Progenitor cell of endocrine pancreas (in vitro differentiated cells): ENCODE measurements at regions not wholly inside any gene's neighbourhood (a gene's known extent, or its start where the extent isn't known, plus 50 kb on each side); places are given as distances from the start of the nearest gene placed in this dataset.

Source experiments
- DNase-seq: peaks from one replicate; pipeline ENCODE4 v3.0.0; 2021; ENCODE audit warnings: low spot score; ENCODE audit not compliant: unreplicated experiment
- H3K27ac Mint-ChIP-seq: 2 replicates; pipeline ENCODE4 v1.8.0; 2021; ENCODE audit warnings: mild to moderate bottlenecking, moderate library complexity, mixed read lengths
- H3K27me3 Mint-ChIP-seq: 2 replicates; pipeline ENCODE4 v1.8.0; 2021; ENCODE audit warnings: mixed read lengths
- H3K36me3 Mint-ChIP-seq: 2 replicates; pipeline ENCODE4 v1.8.0; 2022; ENCODE audit warnings: mixed read lengths; ENCODE audit not compliant: insufficient read depth
- H3K4me1 Mint-ChIP-seq: 2 replicates; pipeline ENCODE4 v1.8.0; 2021; ENCODE audit warnings: low read depth, mixed read lengths
- H3K4me3 Mint-ChIP-seq: 2 replicates; pipeline ENCODE4 v1.8.0; 2021; ENCODE audit warnings: low read depth, mild to moderate bottlenecking, moderate library complexity, mixed read lengths
- H3K9me3 Mint-ChIP-seq: 2 replicates; pipeline ENCODE4 v1.8.0; 2021; ENCODE audit warnings: low read depth, mixed read lengths
- TF ChIP-seq, protein P1 (sequence below): fragments of 200-600 bp; sonication (generic); IDR thresholded peaks from one replicate; pipeline ENCODE4 v1.5.0; 2021; ENCODE audit warnings: antibody characterized with exemption, mild to moderate bottlenecking; ENCODE audit not compliant: unreplicated experiment

DNA sequence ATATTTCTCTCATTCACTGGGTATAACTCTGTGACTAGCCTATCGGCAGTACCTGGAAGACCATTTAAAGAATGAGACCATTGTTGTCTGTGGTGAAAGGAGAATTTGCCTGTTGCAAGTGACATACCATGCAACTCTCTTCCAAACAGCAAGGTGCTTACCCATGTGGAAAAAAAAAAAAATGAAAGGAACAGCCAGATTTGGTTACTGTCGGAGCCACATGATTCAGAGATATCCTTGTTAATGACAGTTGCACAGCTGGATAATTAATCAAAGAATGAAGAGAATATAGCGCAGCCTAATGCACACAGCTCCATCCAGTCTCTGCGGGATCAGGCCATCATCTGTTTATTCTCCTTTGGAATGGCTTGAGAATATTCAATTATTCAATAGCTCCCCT lies 141.8 kb downstream of the HRH4 start:
- no peaks in the 10 kb centered on the region for H3K9me3 Mint-ChIP-seq
- H3K36me3 Mint-ChIP-seq = no peaks in the 10 kb centered on the region
- no peak overlapping the region for H3K4me3 Mint-ChIP-seq
- TF ChIP-seq, protein P1, sequence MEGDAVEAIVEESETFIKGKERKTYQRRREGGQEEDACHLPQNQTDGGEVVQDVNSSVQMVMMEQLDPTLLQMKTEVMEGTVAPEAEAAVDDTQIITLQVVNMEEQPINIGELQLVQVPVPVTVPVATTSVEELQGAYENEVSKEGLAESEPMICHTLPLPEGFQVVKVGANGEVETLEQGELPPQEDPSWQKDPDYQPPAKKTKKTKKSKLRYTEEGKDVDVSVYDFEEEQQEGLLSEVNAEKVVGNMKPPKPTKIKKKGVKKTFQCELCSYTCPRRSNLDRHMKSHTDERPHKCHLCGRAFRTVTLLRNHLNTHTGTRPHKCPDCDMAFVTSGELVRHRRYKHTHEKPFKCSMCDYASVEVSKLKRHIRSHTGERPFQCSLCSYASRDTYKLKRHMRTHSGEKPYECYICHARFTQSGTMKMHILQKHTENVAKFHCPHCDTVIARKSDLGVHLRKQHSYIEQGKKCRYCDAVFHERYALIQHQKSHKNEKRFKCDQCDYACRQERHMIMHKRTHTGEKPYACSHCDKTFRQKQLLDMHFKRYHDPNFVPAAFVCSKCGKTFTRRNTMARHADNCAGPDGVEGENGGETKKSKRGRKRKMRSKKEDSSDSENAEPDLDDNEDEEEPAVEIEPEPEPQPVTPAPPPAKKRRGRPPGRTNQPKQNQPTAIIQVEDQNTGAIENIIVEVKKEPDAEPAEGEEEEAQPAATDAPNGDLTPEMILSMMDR = no peak
- DNase-seq = no peak
- H3K27me3 Mint-ChIP-seq = peaks cover 4% of the 10 kb centered on the region
- no peak overlapping the region for H3K27ac Mint-ChIP-seq
- H3K4me1 Mint-ChIP-seq = peaks cover 2% of the 10 kb centered on the region

DNA sequence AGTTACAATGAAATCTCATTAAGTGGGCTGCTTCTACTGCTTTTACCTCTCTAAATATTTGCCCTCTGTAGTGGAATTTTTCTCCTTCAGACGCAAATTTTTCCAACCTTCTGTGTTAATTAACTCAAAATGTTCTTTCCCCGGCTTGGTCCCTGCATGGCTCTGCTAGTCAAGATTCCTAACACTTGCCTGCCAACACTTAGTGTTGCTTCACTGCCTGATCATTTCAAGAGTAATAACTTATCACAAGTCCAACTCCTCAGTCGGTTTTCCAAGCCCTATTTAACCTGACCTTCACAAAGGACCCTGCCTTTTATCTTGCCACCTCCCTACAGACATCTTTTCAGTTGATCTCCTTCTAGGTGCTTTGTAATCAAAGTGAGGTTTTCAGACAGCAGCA lies 142.7 kb downstream of the HRH4 start:
- Mint-ChIP-seq H3K4me1 (peaks cover 2% of the 10 kb centered on the region), H3K27ac (no peak overlapping the region), H3K9me3 (no peaks in the 10 kb centered on the region), H3K27me3 (peaks cover 4% of the 10 kb centered on the region), H3K36me3 (no peaks in the 10 kb centered on the region), H3K4me3 (no peak overlapping the region)
- DNase-seq = no peak
- TF ChIP-seq, protein P1 = no peak

DNA sequence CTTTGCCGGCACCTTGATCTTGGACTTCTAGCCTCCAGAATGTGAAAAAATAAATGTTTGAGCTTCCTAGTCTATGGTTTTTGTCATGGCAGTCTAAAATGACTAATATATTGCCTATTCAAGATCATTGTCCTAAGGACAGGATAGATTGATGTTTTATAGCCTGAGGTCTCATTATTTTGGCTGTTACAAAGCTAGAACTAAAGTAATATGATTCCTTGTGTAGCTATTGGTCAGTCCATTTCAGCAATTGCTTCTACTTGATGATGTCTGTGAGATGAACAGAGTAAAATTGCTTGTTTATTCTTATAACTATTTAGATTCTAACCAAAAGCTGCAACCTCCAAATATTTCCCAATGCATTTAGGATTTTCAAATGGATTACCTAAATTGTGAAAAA lies 145.0 kb downstream of the HRH4 start:
- H3K36me3 Mint-ChIP-seq = no peaks in the 10 kb centered on the region
- no peaks in the 10 kb centered on the region for H3K9me3 Mint-ChIP-seq
- no peaks in the 10 kb centered on the region for H3K27me3 Mint-ChIP-seq
- DNase-seq = no peak
- no peak overlapping the region for H3K4me3 Mint-ChIP-seq
- TF ChIP-seq, protein P1 = no peak
- no peak overlapping the region for H3K27ac Mint-ChIP-seq
- H3K4me1 Mint-ChIP-seq = peaks cover 2% of the 10 kb centered on the region

DNA sequence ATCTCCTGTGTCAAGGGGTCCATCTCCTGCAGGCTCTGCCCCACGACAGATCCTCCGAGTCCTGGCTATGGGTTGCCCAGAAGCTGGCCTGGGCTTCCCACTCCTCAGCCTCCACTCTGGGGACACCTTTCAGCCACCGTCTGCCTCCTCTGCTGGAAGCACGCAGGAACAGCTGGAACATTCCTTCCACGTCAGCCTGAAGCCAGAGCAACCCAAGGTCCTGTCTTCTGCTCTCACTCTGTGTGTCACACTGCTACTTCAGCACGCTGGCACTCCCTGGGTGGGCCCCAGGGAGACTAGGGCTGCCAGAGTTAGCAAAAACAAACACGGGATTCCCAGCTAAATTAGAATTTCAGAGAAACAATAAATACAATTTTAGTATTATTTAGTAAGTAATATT lies 148.8 kb downstream of the HRH4 start:
- DNase-seq = no peak
- Mint-ChIP-seq H3K36me3 (no peaks in the 10 kb centered on the region), H3K27me3 (peaks cover 3% of the 10 kb centered on the region), H3K27ac (no peak overlapping the region), H3K4me1 (peaks cover 4% of the 10 kb centered on the region), H3K4me3 (no peak overlapping the region), H3K9me3 (peaks cover 4% of the 10 kb centered on the region)
- TF ChIP-seq, protein P1 = no peak

DNA sequence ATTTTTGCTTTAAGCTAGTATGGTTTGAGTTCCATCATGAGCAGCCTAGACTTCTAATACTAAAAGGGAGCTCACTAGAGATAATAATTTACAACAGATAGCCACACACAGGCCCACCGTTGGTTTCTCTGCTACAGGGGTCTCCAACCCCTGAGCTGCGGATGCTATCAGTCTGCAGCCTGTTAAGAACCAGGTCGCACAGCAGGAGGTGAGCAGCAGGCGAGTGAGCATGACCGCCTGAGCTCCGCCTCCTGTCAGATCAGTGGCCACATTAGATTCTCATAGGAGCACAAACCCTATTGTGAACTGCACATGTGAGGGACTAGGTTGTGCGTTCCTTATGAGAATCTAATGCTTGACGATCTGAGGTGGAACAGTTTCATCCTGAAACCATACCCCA lies 150.6 kb downstream of the HRH4 start:
- H3K4me1 Mint-ChIP-seq = peaks cover 8% of the 10 kb centered on the region
- H3K36me3 Mint-ChIP-seq = no peaks in the 10 kb centered on the region
- TF ChIP-seq, protein P1 = no peak
- DNase-seq = no peak
- H3K27ac Mint-ChIP-seq = no peak overlapping the region
- H3K4me3 Mint-ChIP-seq = no peak overlapping the region
- H3K27me3 Mint-ChIP-seq = peaks cover 3% of the 10 kb centered on the region
- peaks cover 7% of the 10 kb centered on the region for H3K9me3 Mint-ChIP-seq
